Effector memory CD4-positive, alpha-beta T cell (primary cell): ENCODE measurements at regions not wholly inside any gene's neighbourhood (a gene's known extent, or its start where the extent isn't known, plus 50 kb on each side); places are given as distances from the start of the nearest gene placed in this dataset.

Experiments
- DNase-seq, 3 donors: peaks; one replicate each; pipeline ENCODE4 v3.0.0-alpha.2; 2020
- H3K27ac ChIP-seq: 2 replicates; pipeline ENCODE4 v1.7.0; 2013; ENCODE audit warnings: mild to moderate bottlenecking, low read length, moderate library complexity; ENCODE audit not compliant: insufficient read depth, poor library complexity, severe bottlenecking
- H3K27me3 ChIP-seq: replicated peaks from 2 replicates; pipeline ENCODE4 v1.7.0; 2013; ENCODE audit warnings: mild to moderate bottlenecking, low read length; ENCODE audit not compliant: insufficient read depth, control insufficient read depth, poor library complexity, severe bottlenecking
- H3K36me3 ChIP-seq: 2 replicates; pipeline ENCODE4 v1.7.0; 2013; ENCODE audit warnings: mild to moderate bottlenecking, low read length, moderate library complexity; ENCODE audit not compliant: control insufficient read depth, insufficient read depth
- H3K4me1 ChIP-seq: 2 replicates; pipeline ENCODE4 v1.7.0; 2013; ENCODE audit warnings: low read length, mild to moderate bottlenecking; ENCODE audit not compliant: control insufficient read depth, insufficient read depth, poor library complexity, severe bottlenecking
- H3K4me3 ChIP-seq: 2 replicates; pipeline ENCODE4 v1.7.0; 2013; ENCODE audit warnings: low read length, low read depth, mild to moderate bottlenecking; ENCODE audit not compliant: insufficient read depth, poor library complexity, severe bottlenecking
- H3K9me3 ChIP-seq: 2 replicates; pipeline ENCODE4 v1.7.0; 2013; ENCODE audit warnings: mild to moderate bottlenecking, low read length, moderate library complexity; ENCODE audit not compliant: control insufficient read depth

DNA sequence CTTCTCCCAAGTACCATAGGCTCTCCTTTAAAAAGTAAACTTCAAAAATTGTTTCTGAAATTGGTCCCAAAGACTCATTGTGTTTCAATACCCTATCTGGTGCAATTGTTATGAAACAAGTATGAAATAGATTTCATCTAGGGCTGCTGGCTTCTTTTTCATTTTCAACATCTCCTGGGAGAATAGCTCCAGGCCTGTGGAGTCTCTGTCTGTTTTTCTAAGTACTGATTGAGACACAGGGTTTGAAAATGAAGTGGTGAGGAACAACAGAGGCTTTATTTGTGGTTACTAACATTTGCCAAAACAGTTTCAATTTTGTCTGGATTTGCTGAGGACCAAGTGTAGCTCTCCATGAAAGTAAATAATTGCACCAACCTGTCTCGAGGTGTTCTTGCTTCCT is 315.9 kb upstream of the LRATD1 start:
- no peak overlapping the region for H3K27ac ChIP-seq
- no peaks in the 10 kb centered on the region for H3K9me3 ChIP-seq
- H3K4me3 ChIP-seq = no peak overlapping the region
- H3K36me3 ChIP-seq = no peaks in the 10 kb centered on the region
- DNase-seq = no peak
- H3K4me1 ChIP-seq = no peaks in the 10 kb centered on the region
- no peaks in the 10 kb centered on the region for H3K27me3 ChIP-seq

DNA sequence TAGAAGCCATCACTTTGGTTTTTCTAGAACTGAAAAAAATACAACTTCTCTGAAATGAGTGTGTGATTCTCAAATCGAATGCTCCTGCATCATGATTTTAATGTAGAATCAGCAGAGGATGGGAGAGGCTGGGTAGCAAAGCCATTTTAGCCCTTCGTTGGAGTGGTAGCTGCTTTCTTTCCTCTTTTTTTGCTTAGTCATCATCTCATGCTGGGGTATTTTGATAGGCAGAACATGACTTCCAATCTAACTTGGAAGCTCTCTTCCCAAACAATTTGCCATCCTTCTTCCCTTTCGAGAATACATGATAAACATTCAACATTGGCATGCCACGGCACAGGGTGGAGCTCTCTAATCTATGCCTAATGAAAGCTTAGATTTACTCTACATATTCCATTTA is 311.2 kb upstream of the LRATD1 start:
- Histone ChIP-seq H3K4me3 (no peak overlapping the region), H3K9me3 (no peaks in the 10 kb centered on the region), H3K4me1 (no peaks in the 10 kb centered on the region), H3K27me3 (no peaks in the 10 kb centered on the region), H3K36me3 (no peaks in the 10 kb centered on the region), H3K27ac (no peak overlapping the region)
- no peak for DNase-seq

DNA sequence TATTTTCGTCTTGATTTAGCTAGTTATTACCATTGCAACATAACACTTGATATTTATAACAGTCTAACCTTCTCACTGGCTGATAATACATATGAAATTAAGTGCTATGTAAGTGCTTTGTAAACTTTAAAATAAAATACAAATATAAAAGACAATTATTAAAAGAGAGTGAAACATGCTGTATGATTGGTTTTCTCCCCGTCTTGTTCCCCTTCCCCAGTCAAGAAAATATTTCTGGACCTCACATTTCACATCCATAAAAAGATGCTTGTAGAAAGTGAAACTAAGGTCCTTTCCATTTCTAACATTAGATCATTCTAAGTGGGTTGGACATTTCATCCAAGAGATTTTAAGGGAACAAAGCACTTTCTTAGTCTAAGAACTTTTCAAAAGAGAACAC is 310.2 kb upstream of the LRATD1 start:
- no peak for DNase-seq
- Histone ChIP-seq H3K9me3 (no peaks in the 10 kb centered on the region), H3K4me1 (no peaks in the 10 kb centered on the region), H3K27ac (no peak overlapping the region), H3K36me3 (no peaks in the 10 kb centered on the region), H3K4me3 (no peak overlapping the region), H3K27me3 (no peaks in the 10 kb centered on the region)

DNA sequence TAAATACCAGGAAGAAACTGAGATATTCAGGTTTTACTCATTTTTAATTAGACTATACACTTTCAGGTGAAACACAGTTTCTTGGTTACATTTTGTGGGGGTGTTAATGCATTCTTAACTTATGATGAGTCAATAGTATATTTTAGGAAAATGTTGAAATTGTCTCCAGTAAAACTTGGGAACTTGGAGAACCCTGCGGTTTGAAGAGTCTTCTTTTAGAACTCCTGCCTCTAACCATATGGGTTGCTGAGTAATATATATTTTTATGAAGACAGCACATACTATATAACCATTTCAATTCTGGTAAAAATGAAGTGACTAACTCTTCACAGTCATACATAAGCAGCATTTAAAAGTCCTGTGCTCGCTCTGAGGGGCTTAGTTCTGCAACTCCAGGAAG is 308.2 kb upstream of the LRATD1 start:
- H3K4me3 ChIP-seq = no peak overlapping the region
- H3K36me3 ChIP-seq = no peaks in the 10 kb centered on the region
- no peaks in the 10 kb centered on the region for H3K4me1 ChIP-seq
- no peaks in the 10 kb centered on the region for H3K9me3 ChIP-seq
- no peak for DNase-seq
- no peak overlapping the region for H3K27ac ChIP-seq
- no peaks in the 10 kb centered on the region for H3K27me3 ChIP-seq

DNA sequence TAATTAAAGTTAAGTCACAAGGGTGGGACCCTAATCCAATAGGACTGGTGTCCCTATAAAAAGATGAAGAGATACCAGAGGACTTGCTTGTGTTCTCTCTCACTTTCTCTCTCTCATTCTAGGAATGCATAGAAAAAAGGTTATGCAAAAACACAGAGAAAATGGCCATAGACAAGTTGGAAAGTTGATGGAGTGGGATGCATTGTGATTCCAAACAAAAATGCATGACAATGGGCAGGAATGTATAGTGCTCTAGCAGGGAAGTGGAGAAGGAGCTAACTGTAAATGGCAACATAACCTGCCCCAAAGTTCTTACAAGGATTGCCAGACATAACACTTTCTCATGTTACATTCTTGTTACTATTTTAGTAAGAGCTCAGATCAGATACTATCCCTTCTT is 301.6 kb upstream of the LRATD1 start:
- H3K36me3 ChIP-seq = no peaks in the 10 kb centered on the region
- H3K9me3 ChIP-seq = no peaks in the 10 kb centered on the region
- no peaks in the 10 kb centered on the region for H3K27me3 ChIP-seq
- no peak overlapping the region for H3K4me3 ChIP-seq
- H3K4me1 ChIP-seq = no peaks in the 10 kb centered on the region
- H3K27ac ChIP-seq = no peak overlapping the region
- DNase-seq = no peak

DNA sequence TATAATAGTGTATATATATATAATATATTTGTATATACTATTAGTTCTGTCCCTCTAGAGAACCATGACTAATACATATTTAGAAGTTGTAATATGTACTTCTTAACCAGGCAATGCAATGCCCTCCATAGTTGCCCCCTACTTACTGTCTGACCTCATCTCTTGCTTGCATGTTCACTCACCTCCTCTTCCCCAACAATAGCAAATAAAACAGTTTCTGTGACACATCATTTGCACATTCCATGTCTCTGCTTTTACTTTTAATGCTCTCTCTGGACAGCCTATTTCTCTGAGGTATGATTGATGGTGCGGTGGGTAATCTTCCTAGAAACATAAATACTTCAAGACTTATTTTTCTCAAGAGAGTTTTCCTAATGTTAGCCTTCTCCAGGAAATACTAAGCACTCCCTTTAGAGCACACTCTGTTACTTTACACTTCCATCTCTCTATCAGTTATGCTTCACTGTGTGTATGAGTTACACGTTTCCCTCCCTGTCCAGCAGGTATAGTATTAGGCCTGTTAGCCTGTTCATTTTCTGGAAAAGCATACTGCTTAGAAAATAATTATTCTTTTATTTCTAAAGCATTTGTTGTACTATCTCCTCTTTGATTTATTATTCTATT is 295.6 kb upstream of the LRATD1 start:
- no peak overlapping the region for H3K4me3 ChIP-seq
- H3K9me3 ChIP-seq = no peaks in the 10 kb centered on the region
- no peaks in the 10 kb centered on the region for H3K4me1 ChIP-seq
- no peaks in the 10 kb centered on the region for H3K27me3 ChIP-seq
- H3K27ac ChIP-seq = no peak overlapping the region
- H3K36me3 ChIP-seq = no peaks in the 10 kb centered on the region
- no peak for DNase-seq

DNA sequence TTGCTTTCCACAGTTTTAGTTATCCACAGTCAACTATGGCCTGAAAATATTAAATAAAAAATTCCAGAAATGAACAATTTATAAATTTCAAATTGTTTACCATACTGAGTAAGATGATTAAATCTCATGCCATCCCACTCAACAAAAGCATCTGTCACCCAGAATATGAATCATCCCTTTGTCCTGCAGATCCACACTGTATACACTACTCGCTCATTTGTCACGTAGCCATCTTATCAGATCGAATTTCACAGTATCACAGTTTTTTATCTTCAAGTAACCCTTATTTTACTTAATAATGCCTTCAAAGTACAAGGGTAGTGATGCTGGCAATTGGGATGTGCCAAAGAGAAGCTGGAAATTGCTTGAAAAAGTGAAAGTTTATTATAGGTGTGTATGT is 291.8 kb upstream of the LRATD1 start:
- H3K36me3 ChIP-seq = no peaks in the 10 kb centered on the region
- DNase-seq = no peak
- H3K27me3 ChIP-seq = no peaks in the 10 kb centered on the region
- no peak overlapping the region for H3K27ac ChIP-seq
- no peak overlapping the region for H3K4me3 ChIP-seq
- no peaks in the 10 kb centered on the region for H3K9me3 ChIP-seq
- H3K4me1 ChIP-seq = no peaks in the 10 kb centered on the region

DNA sequence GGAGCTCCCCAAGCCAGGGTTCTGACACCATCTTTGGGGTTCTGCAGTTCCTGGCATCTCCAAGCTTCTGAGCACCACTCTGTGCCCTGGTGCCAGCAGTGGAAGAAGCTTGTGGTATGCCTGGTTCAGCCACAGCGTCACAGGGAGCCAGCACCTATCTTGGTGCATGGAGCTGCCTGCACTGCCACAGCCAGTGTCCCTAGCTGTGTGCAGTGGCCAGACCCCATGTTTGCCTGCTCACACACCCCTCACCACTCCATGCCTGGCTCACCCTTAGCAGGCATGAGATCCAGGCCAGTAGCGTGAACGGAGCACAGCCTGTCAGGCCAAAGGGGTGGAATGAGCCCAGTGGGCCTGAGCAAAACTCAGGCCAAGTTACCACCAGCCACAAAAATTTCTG is 290.2 kb upstream of the LRATD1 start:
- H3K27ac ChIP-seq = no peak overlapping the region
- H3K27me3 ChIP-seq = no peaks in the 10 kb centered on the region
- H3K36me3 ChIP-seq = no peaks in the 10 kb centered on the region
- H3K4me1 ChIP-seq = no peaks in the 10 kb centered on the region
- H3K9me3 ChIP-seq = no peaks in the 10 kb centered on the region
- no peak for DNase-seq
- H3K4me3 ChIP-seq = no peak overlapping the region

DNA sequence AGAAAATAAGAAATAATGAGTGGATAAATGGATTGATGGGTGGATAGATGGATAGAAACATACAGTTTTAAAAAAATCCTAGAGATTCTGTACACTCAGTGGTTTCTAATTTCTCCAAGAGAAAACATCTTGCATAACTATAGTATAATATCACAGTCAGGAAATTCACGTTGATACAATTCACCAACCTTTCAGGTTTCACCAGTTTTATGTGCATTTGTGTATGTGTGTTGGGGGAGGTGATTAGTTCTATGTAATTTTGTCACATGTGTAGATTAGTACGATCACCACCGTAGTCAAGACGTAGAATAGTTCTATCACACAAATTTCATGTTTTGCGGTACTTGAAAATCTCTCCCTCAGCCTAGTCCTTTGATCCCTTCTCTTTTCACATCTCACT is 288.2 kb upstream of the LRATD1 start:
- no peak for DNase-seq
- H3K4me3 ChIP-seq = no peak overlapping the region
- no peaks in the 10 kb centered on the region for H3K36me3 ChIP-seq
- H3K4me1 ChIP-seq = no peaks in the 10 kb centered on the region
- no peaks in the 10 kb centered on the region for H3K9me3 ChIP-seq
- no peak overlapping the region for H3K27ac ChIP-seq
- H3K27me3 ChIP-seq = no peaks in the 10 kb centered on the region

DNA sequence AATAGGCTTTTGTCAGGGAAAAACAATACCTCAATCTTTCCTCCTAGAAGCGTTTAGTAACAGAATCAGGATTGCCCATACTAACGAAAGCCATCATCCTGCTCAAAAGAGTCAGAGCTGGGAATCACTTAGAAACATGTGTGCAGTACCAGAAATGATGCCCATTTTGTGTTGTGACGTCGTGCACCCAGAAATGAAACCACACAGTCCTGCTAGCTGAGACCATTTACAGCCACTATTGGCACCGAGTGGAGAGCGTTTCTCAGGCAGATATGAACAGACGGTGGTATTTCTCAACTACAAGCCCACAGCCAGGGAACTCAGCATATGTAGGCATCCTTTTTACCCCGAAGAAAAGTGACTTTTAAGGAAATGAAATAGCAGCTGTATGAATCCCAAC is 284.3 kb upstream of the LRATD1 start:
- Histone ChIP-seq H3K9me3 (no peaks in the 10 kb centered on the region), H3K4me1 (no peaks in the 10 kb centered on the region), H3K4me3 (no peak overlapping the region), H3K36me3 (no peaks in the 10 kb centered on the region), H3K27ac (no peak overlapping the region), H3K27me3 (no peaks in the 10 kb centered on the region)
- DNase-seq = no peak

DNA sequence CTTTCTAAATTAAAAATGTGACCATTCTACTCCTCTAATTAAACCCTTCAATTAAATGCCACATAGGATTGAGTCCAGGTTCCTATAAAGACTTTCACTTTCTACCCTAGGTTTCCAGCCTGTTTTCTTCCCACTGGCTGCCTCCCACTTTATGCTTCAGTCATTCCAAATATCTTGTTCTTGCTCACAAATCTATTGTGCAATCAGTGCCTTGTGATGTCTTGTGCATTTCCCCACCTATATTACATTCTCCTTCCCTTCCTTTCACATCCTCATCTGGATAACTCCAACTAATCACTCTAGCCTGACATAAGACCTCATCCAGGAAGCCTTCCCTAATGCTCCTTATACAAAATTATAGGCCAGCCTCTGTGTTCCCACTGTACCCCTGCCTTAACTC is 281.7 kb upstream of the LRATD1 start:
- Histone ChIP-seq H3K36me3 (no peaks in the 10 kb centered on the region), H3K4me1 (no peaks in the 10 kb centered on the region), H3K27me3 (no peaks in the 10 kb centered on the region), H3K9me3 (no peaks in the 10 kb centered on the region), H3K4me3 (no peak overlapping the region), H3K27ac (no peak overlapping the region)
- DNase-seq = no peak
